Ishikawa (cell line): ENCODE measurements at regions not wholly inside any gene's neighbourhood (a gene's known extent, or its start where the extent isn't known, plus 50 kb on each side); places are given as distances from the start of the nearest gene placed in this dataset.

Experiments used
- CEBPB ChIP-seq: IDR thresholded peaks from 2 replicates; pipeline ENCODE4 v1.6.1; 2012
- CREB1 ChIP-seq: IDR thresholded peaks from 2 replicates; pipeline ENCODE4 v1.6.1; 2012; ENCODE audit warnings: low read depth
- EGR1 ChIP-seq: IDR thresholded peaks from 2 replicates; pipeline ENCODE4 v1.6.1; 2012
- EP300 ChIP-seq: IDR thresholded peaks from 2 replicates; pipeline ENCODE4 v1.6.1; 2012; ENCODE audit warnings: borderline replicate concordance
- FOXM1 ChIP-seq: IDR thresholded peaks from 2 replicates; pipeline ENCODE4 v1.6.1; 2012; ENCODE audit warnings: low read depth, borderline replicate concordance
- MAX ChIP-seq: IDR thresholded peaks from 2 replicates; pipeline ENCODE4 v1.6.1; 2012
- NFIC ChIP-seq: IDR thresholded peaks from 2 replicates; pipeline ENCODE4 v1.6.1; 2012
- RAD21 ChIP-seq: IDR thresholded peaks from 2 replicates; pipeline ENCODE4 v1.6.1; 2012; ENCODE audit warnings: low read depth
- REST ChIP-seq: IDR thresholded peaks from 2 replicates; pipeline ENCODE4 v1.6.1; 2012; ENCODE audit warnings: low read depth, mild to moderate bottlenecking
- TAF1 ChIP-seq: IDR thresholded peaks from 2 replicates; pipeline ENCODE4 v1.6.1; 2012; ENCODE audit warnings: low read depth, mild to moderate bottlenecking
- TCF12 ChIP-seq: IDR thresholded peaks from 2 replicates; pipeline ENCODE4 v1.6.1; 2012; ENCODE audit warnings: low read depth
- TEAD4 ChIP-seq: IDR thresholded peaks from 2 replicates; pipeline ENCODE4 v1.6.1; 2012
- USF1 ChIP-seq: IDR thresholded peaks from 2 replicates; pipeline ENCODE4 v1.6.1; 2012
- YY1 ChIP-seq: IDR thresholded peaks from 2 replicates; pipeline ENCODE4 v1.6.1; 2012; ENCODE audit warnings: low read depth
- ZBTB7A ChIP-seq: IDR thresholded peaks from 2 replicates; pipeline ENCODE4 v1.6.1; 2012; ENCODE audit warnings: low read depth

- TF ChIP-seq EGR1 (no peak), EP300 (no peak), TEAD4 (no peak), FOXM1 (no peak), TCF12 (no peak), REST (no peak)
These were observed 97.6 kb upstream of the DEFB112 start for GRCh38 chr6:50147371-50147770.

- TF ChIP-seq EP300 (no peak), ZBTB7A (no peak), TEAD4 (no peak), FOXM1 (no peak), NFIC (no peak), MAX (no peak), RAD21 (no peak)
These were observed 130.9 kb upstream of the DEFB112 start for GRCh38 chr6:50180646-50181045.

GRCh38 chr6:50185006-50185405 lies 135.3 kb upstream of the DEFB112 start:
- TF ChIP-seq TAF1, result no peak
- no peak for TF ChIP-seq USF1
- no peak for TF ChIP-seq EP300
- no peak for TF ChIP-seq EGR1
- no peak for TF ChIP-seq CEBPB
- no peak for TF ChIP-seq CREB1
- no peak for TF ChIP-seq NFIC
- no peak for TF ChIP-seq ZBTB7A
- no peak for TF ChIP-seq YY1
- no peak for TF ChIP-seq TCF12
- no peak for TF ChIP-seq TEAD4
- TF ChIP-seq REST, result no peak
- TF ChIP-seq RAD21, result no peak
- TF ChIP-seq FOXM1, result no peak

- no peak for TF ChIP-seq TEAD4
- TF ChIP-seq REST, result no peak
- no peak for TF ChIP-seq FOXM1
- no peak for TF ChIP-seq TAF1
- TF ChIP-seq ZBTB7A, result no peak
- TF ChIP-seq NFIC, result no peak
- TF ChIP-seq YY1, result no peak
- TF ChIP-seq EP300, result no peak
- no peak for TF ChIP-seq CEBPB
- no peak for TF ChIP-seq RAD21
- no peak for TF ChIP-seq USF1
- TF ChIP-seq MAX, result no peak
- no peak for TF ChIP-seq TCF12
- no peak for TF ChIP-seq CREB1
- no peak for TF ChIP-seq EGR1
These were observed 137.7 kb upstream of the DEFB112 start for GRCh38 chr6:50187351-50187921.

- TF ChIP-seq TEAD4 (no peak), NFIC (no peak), CREB1 (no peak), TCF12 (no peak), RAD21 (no peak), EGR1 (no peak)
These were observed 148.5 kb upstream of the DEFB112 start for GRCh38 chr6:50198245-50198644.
